ENCODE measurements at regions not wholly inside any gene's neighbourhood (a gene's known extent, or its start where the extent isn't known, plus 50 kb on each side); places are given as distances from the start of the nearest gene placed in this dataset.
"Not testable (repeated sequence)": the region's sequence is repeated elsewhere in the genome, so short reads cannot be mapped to it uniquely, and the experiment has no call there.

- H3K4me3 ChIP-seq = no peak overlapping the region
- TF ChIP-seq CTCF (IDR thresholded peaks at IDR 0.05 in 8 of 11, conservative IDR thresholded peaks at IDR 0.05 in 3 of 11) (no peak), POLR2AphosphoS5 (IDR thresholded peaks at IDR 0.05) (no peak), POLR2A (IDR thresholded peaks at IDR 0.05) (no peak)
- no peaks in the 10 kb centered on the region for H3K4me1 ChIP-seq
- no peak for DNase-seq
- no peak overlapping the region for H3K27ac ChIP-seq
- no peaks in the 10 kb centered on the region for H3K36me3 ChIP-seq
- H3K27me3 ChIP-seq (replicated peaks in 1 of 7) = no peaks in the 10 kb centered on the region
- intact Hi-C loops (cut with DNase I; ENCODE audit: low total_unique reads) = no loop called here
- 79 to 94% (median 82%) methylated on average over 5 of the region's 5 CpGs for WGBS, 5 donors
- no peaks in the 10 kb centered on the region for H3K9me3 ChIP-seq
Observed at GRCh38 chr20:12740647-12741046, 268.1 kb upstream of the SPTLC3 start.

GRCh38 chr20:12744037-12744436 is 264.7 kb upstream of the SPTLC3 start:
- H3K36me3 ChIP-seq = no peaks in the 10 kb centered on the region
- H3K27ac ChIP-seq = no peak overlapping the region
- TF ChIP-seq POLR2A (IDR thresholded peaks at IDR 0.05) = no peak
- WGBS, 5 donors = 59 to 85% (median 81%) methylated on average over 2 of the region's 2 CpGs
- H3K9me3 ChIP-seq = no peaks in the 10 kb centered on the region
- no peaks in the 10 kb centered on the region for H3K4me1 ChIP-seq
- intact Hi-C loops (cut with DNase I; ENCODE audit: low total_unique reads) = no loop called here
- H3K27me3 ChIP-seq (replicated peaks in 1 of 7) = no peaks in the 10 kb centered on the region
- H3K4me3 ChIP-seq = no peak overlapping the region
- no peak for DNase-seq

GRCh38 chr20:12748359-12748994 is 260.3 kb upstream of the SPTLC3 start:
- Histone ChIP-seq H3K36me3 (no peaks in the 10 kb centered on the region), H3K4me3 (no peak overlapping the region), H3K9me3 (peaks cover 0 to 3% (median 0%) of the 10 kb centered on the region in 8 donors), H3K27ac (no peak overlapping the region), H3K4me1 (no peaks in the 10 kb centered on the region), H3K27me3 (replicated peaks in 1 of 7) (no peaks in the 10 kb centered on the region)
- no peak for DNase-seq
- WGBS, 5 donors = 42 to 73% (median 60%) methylated on average over 1 of the region's 1 CpG
- intact Hi-C loops (cut with DNase I; ENCODE audit: low total_unique reads) = no loop called here
- TF ChIP-seq POLR2AphosphoS5 (IDR thresholded peaks at IDR 0.05) (no peak), POLR2A (IDR thresholded peaks at IDR 0.05) (no peak), CTCF (IDR thresholded peaks at IDR 0.05 in 8 of 11, conservative IDR thresholded peaks at IDR 0.05 in 3 of 11) (no peak)

- Histone ChIP-seq H3K9me3 (peaks cover 0 to 3% (median 0%) of the 10 kb centered on the region in 8 donors), H3K4me3 (no peak overlapping the region), H3K4me1 (no peaks in the 10 kb centered on the region), H3K27ac (no peak overlapping the region), H3K36me3 (no peaks in the 10 kb centered on the region), H3K27me3 (replicated peaks in 1 of 7) (no peaks in the 10 kb centered on the region)
- no peak for DNase-seq
- TF ChIP-seq POLR2A (IDR thresholded peaks at IDR 0.05) = no peak
- no peak for TF ChIP-seq POLR2AphosphoS5 (IDR thresholded peaks at IDR 0.05)
- TF ChIP-seq CTCF (IDR thresholded peaks at IDR 0.05 in 8 of 11, conservative IDR thresholded peaks at IDR 0.05 in 3 of 11) = no peak
- intact Hi-C loops (cut with DNase I; ENCODE audit: low total_unique reads) = no loop called here
- 75 to 86% (median 80%) methylated on average over 6 of the region's 6 CpGs for WGBS, 5 donors
Observed at GRCh38 chr20:12750221-12750620, 258.6 kb upstream of the SPTLC3 start.

GRCh38 chr20:12752900-12753693 is 255.7 kb upstream of the SPTLC3 start:
- WGBS, 5 donors = 70 to 79% (median 78%) methylated on average over 9 of the region's 9 CpGs
- H3K36me3 ChIP-seq; H3K27ac ChIP-seq; H3K27me3 ChIP-seq (replicated peaks in 1 of 7); H3K9me3 ChIP-seq; H3K4me1 ChIP-seq; intact Hi-C loops (cut with DNase I; ENCODE audit: low total_unique reads); DNase-seq; H3K4me3 ChIP-seq: not testable (repeated sequence)

GRCh38 chr20:12753742-12754141 is 255.0 kb upstream of the SPTLC3 start:
- H3K4me3 ChIP-seq; H3K27me3 ChIP-seq (replicated peaks in 1 of 7); intact Hi-C loops (cut with DNase I; ENCODE audit: low total_unique reads); H3K9me3 ChIP-seq; H3K4me1 ChIP-seq; H3K27ac ChIP-seq; DNase-seq; H3K36me3 ChIP-seq: not testable (repeated sequence)
- 71 to 84% (median 76%) methylated on average over 3 of the region's 3 CpGs for WGBS, 5 donors

GRCh38 chr20:12759493-12759892 is 249.3 kb upstream of the SPTLC3 start:
- WGBS, 5 donors = 67 to 87% (median 82%) methylated on average over 3 to 5 of the region's 5 CpGs
- H3K4me3 ChIP-seq; intact Hi-C loops (cut with DNase I; ENCODE audit: low total_unique reads); H3K27ac ChIP-seq; H3K9me3 ChIP-seq; H3K4me1 ChIP-seq; H3K36me3 ChIP-seq; DNase-seq; H3K27me3 ChIP-seq (replicated peaks in 1 of 7): not testable (repeated sequence)
